GM21723 (cell line): ENCODE measurements at regions not wholly inside any gene's neighbourhood (a gene's known extent, or its start where the extent isn't known, plus 50 kb on each side); places are given as distances from the start of the nearest gene placed in this dataset.
"Not testable (repeated sequence)": the region's sequence is repeated elsewhere in the genome, so short reads cannot be mapped to it uniquely, and the experiment has no call there.

ENCODE experiments used
- ATAC-seq: cut with Tn5 transposase; IDR thresholded peaks from one replicate; pipeline ENCODE4 v1.9.1; 2021; ENCODE audit warnings: mild to moderate bottlenecking, moderate library complexity; ENCODE audit not compliant: unreplicated experiment

- ATAC-seq, result no peak
These were observed 55.6 kb upstream of the ABCD3 start for GRCh38 chr1:94362466-94363058.

GRCh38 chr1:94358630-94359599 lies 59.3 kb upstream of the ABCD3 start:
- ATAC-seq, result no peak

- no peak for ATAC-seq
These were observed 60.5 kb upstream of the ABCD3 start for GRCh38 chr1:94357661-94358060.

GRCh38 chr1:94355485-94355980 lies 62.7 kb upstream of the ABCD3 start:
- no peak for ATAC-seq

- ATAC-seq, result no peak
These were observed 66.7 kb upstream of the ABCD3 start for GRCh38 chr1:94351481-94351880.

GRCh38 chr1:94350350-94350924 lies 67.8 kb upstream of the ABCD3 start:
- no peak for ATAC-seq

GRCh38 chr1:94349853-94350252 lies 68.3 kb upstream of the ABCD3 start:
- no peak for ATAC-seq

- not testable (repeated sequence) for ATAC-seq
These were observed 69.8 kb upstream of the ABCD3 start for GRCh38 chr1:94348386-94348785.

GRCh38 chr1:94345148-94345721 lies 73.0 kb upstream of the ABCD3 start:
- ATAC-seq, result no peak

- no peak for ATAC-seq
These were observed 75.8 kb upstream of the ABCD3 start for GRCh38 chr1:94342416-94342815.

GRCh38 chr1:94339206-94339927 lies 78.8 kb upstream of the ABCD3 start:
- no peak for ATAC-seq

GRCh38 chr1:94336991-94337390 lies 81.2 kb upstream of the ABCD3 start:
- no peak for ATAC-seq

- peak; percentile 56 for ATAC-seq
These were observed 82.2 kb upstream of the ABCD3 start for GRCh38 chr1:94335950-94336349.

- ATAC-seq, result peak; percentile 42
These were observed 82.7 kb upstream of the ABCD3 start for GRCh38 chr1:94335447-94335846.

GRCh38 chr1:94334764-94335163 lies 83.4 kb upstream of the ABCD3 start:
- peak; percentile 50 for ATAC-seq

- ATAC-seq, result peak; percentile 57
These were observed 85.2 kb upstream of the ABCD3 start for GRCh38 chr1:94332952-94333351.

- peak; percentile 30 for ATAC-seq
These were observed 85.7 kb upstream of the ABCD3 start for GRCh38 chr1:94332516-94332915.

GRCh38 chr1:94329986-94330385 lies 88.2 kb upstream of the ABCD3 start:
- no peak for ATAC-seq

GRCh38 chr1:94329276-94329675 lies 88.9 kb upstream of the ABCD3 start:
- no peak for ATAC-seq

GRCh38 chr1:94327001-94327690 lies 89.8 kb upstream of the ARHGAP29 start:
- no peak for ATAC-seq
